Osteoblast (primary cell): ENCODE measurements at regions not wholly inside any gene's neighbourhood (a gene's known extent, or its start where the extent isn't known, plus 50 kb on each side); places are given as distances from the start of the nearest gene placed in this dataset.
A peak's percentile ranks its signal among the peaks of the same experiment; 100 is the strongest.

Experiments
- DNase-seq: peaks from one replicate; pipeline ENCODE4 v3.0.0; 2011; ENCODE audit warnings: low spot score, mixed read lengths; ENCODE audit not compliant: insufficient read length; ENCODE audit errors: missing footprints
- H2AFZ ChIP-seq: 2 replicates; pipeline ENCODE4 v1.6.0; 2011; ENCODE audit warnings: mild to moderate bottlenecking, low read length
- H3K27ac ChIP-seq: 2 replicates; pipeline ENCODE4 v1.5.1; 2011; ENCODE audit warnings: mild to moderate bottlenecking, low read depth, low read length, moderate library complexity
- H3K27me3 ChIP-seq: 2 replicates; pipeline ENCODE4 v1.6.0; 2012; ENCODE audit warnings: mild to moderate bottlenecking, control low read depth, inconsistent platforms, low read length, moderate library complexity; ENCODE audit not compliant: insufficient read depth
- H3K36me3 ChIP-seq: 2 replicates; pipeline ENCODE4 v1.5.1; 2011; ENCODE audit warnings: mild to moderate bottlenecking, low read length, control low read depth, moderate library complexity; ENCODE audit not compliant: insufficient read depth
- H3K4me1 ChIP-seq: 2 replicates; pipeline ENCODE4 v1.5.1; 2011; ENCODE audit warnings: mild to moderate bottlenecking, low read length, control low read depth, moderate library complexity; ENCODE audit not compliant: insufficient read depth
- H3K4me2 ChIP-seq: 2 replicates; pipeline ENCODE4 v1.6.0; 2011; ENCODE audit warnings: mild to moderate bottlenecking, low read length; ENCODE audit not compliant: insufficient read depth
- H3K4me3 ChIP-seq: fragments of 200-600 bp; sonication (generic); 3 replicates; pipeline ENCODE4 v1.5.1; 2012; ENCODE audit warnings: mild to moderate bottlenecking, low read length, inconsistent platforms; ENCODE audit not compliant: insufficient read depth
- H3K79me2 ChIP-seq: 2 replicates; pipeline ENCODE4 v1.6.0; 2012; ENCODE audit warnings: mild to moderate bottlenecking, low read length, control low read depth, inconsistent platforms; ENCODE audit not compliant: insufficient read depth
- H3K9me3 ChIP-seq: 2 replicates; pipeline ENCODE4 v1.5.1; 2011; ENCODE audit warnings: low read depth, low read length, control low read depth
- H4K20me1 ChIP-seq: 2 replicates; pipeline ENCODE4 v1.6.0; 2012; ENCODE audit warnings: mild to moderate bottlenecking, low read length, control low read depth; ENCODE audit not compliant: insufficient read depth
- TF ChIP-seq, protein P1 (sequence below): IDR thresholded peaks from 2 replicates; pipeline ENCODE4 v1.5.1; 2011; ENCODE audit warnings: mild to moderate bottlenecking, low read depth, low read length, moderate library complexity; ENCODE audit errors: extremely low read depth

DNA sequence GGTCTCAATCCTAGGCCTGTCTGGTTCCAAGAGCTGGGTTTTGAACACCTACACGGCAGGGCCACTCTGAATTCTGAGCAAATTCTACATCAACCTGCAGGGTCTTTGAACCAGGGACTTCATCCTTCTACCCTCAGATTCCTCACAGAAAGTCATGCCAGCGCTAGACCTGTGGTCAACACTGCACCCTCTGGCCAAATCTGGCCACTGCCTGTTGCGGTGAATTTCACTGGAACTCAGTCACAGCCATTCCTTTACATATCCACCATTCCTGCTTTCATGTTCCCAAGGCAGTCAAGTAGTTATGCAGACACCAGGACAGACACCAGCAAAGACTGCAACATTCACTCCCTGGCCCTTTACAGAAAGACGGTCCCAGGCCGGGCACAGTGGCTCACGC is 144.6 kb downstream of the C16orf95 start:
- Histone ChIP-seq H3K27me3 (no peaks in the 10 kb centered on the region), H3K27ac (no peak overlapping the region), H2AFZ (no peak overlapping the region), H3K4me1 (peaks cover 12% of the 10 kb centered on the region), H3K9me3 (no peaks in the 10 kb centered on the region), H3K79me2 (no peaks in the 10 kb centered on the region), H3K4me3 (no peak overlapping the region), H3K36me3 (no peaks in the 10 kb centered on the region), H3K4me2 (no peak overlapping the region), H4K20me1 (no peaks in the 10 kb centered on the region)
- peak; percentile 70 for DNase-seq
- TF ChIP-seq, protein P1, sequence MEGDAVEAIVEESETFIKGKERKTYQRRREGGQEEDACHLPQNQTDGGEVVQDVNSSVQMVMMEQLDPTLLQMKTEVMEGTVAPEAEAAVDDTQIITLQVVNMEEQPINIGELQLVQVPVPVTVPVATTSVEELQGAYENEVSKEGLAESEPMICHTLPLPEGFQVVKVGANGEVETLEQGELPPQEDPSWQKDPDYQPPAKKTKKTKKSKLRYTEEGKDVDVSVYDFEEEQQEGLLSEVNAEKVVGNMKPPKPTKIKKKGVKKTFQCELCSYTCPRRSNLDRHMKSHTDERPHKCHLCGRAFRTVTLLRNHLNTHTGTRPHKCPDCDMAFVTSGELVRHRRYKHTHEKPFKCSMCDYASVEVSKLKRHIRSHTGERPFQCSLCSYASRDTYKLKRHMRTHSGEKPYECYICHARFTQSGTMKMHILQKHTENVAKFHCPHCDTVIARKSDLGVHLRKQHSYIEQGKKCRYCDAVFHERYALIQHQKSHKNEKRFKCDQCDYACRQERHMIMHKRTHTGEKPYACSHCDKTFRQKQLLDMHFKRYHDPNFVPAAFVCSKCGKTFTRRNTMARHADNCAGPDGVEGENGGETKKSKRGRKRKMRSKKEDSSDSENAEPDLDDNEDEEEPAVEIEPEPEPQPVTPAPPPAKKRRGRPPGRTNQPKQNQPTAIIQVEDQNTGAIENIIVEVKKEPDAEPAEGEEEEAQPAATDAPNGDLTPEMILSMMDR, result peak; percentile 24

DNA sequence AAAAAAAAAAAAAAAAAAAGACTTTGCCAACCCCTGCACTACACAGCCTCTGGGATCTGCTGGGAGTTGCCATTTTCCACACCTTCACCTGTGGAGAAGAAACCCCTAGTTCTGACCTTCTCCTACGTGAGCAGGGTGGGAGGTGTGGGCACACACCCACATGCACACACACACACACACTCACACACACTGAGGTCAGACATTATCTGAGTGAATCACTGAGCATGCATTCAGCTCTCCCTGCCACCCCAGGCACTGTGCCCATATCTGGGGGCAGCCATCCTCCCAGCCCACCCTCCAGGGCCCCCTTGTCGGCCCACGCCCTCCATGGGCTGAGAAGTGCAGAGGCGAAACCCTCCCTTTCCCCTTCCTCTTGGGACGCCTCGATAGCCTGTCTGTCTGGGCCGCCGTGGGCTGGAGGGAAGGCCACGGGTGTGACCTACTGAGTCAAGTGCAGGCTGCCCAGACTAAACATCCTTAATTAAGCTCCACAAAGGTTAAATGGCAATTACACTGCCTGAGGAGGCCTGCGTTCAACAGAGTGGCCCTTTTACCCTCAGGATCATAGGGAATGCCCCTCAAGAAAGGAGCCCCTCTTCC is 143.8 kb downstream of the C16orf95 start:
- TF ChIP-seq, protein P1, result no peak
- Histone ChIP-seq H3K4me1 (peaks cover 16% of the 10 kb centered on the region), H3K27ac (no peak overlapping the region), H3K4me3 (no peak overlapping the region), H3K4me2 (peak overlapping the region; percentile 33), H3K79me2 (no peaks in the 10 kb centered on the region), H3K36me3 (no peaks in the 10 kb centered on the region), H3K9me3 (no peaks in the 10 kb centered on the region), H3K27me3 (no peaks in the 10 kb centered on the region), H4K20me1 (no peaks in the 10 kb centered on the region), H2AFZ (peak overlapping the region; percentile 65)
- DNase-seq, result peak; percentile 84

DNA sequence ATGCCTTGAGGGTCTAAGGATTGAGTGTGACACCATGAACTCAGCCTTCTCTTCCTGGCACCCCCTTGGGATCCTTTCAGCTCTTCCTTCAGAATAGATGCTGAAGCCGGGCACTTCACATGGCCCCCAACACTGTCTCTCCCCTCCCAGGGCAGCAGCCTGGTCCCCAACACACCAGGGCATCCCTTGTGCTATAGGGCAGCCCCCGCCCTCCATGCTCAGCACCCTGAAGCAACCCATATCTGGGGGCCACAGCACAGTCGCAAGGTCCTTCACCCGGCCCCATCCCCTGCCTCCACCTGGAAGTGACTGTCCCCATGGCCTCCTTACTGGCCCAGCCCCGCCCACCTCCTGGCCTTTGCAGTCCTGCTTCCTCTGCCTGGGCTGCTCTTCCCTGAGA is 143.1 kb downstream of the C16orf95 start:
- Histone ChIP-seq H3K9me3 (no peaks in the 10 kb centered on the region), H4K20me1 (no peaks in the 10 kb centered on the region), H3K4me3 (no peak overlapping the region), H3K4me1 (peaks cover 22% of the 10 kb centered on the region), H3K79me2 (no peaks in the 10 kb centered on the region), H3K27me3 (no peaks in the 10 kb centered on the region), H3K27ac (no peak overlapping the region), H2AFZ (no peak overlapping the region), H3K4me2 (no peak overlapping the region), H3K36me3 (no peaks in the 10 kb centered on the region)
- TF ChIP-seq, protein P1, result no peak
- DNase-seq, result no peak

DNA sequence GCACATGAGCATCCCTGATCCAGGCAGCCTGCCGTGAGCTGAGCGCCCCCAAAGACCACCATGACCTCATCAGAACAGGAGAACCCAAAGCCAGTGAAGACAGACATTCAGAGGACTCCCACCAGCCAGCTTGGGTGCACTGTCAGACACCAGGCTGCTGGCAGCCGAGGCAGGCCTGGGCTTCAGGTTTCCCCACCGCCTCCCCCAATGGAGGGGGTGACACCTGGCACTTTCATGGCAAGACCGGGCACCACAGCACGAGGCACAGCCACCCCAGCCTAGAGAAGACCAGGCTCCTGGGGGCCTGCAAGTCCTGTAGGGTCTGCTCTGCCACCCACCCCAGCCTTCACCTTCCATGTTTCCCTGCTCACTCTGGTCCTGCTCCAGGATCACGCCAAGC is 140.5 kb downstream of the C16orf95 start:
- Histone ChIP-seq H3K4me2 (no peak overlapping the region), H3K4me3 (no peak overlapping the region), H3K4me1 (peaks cover 34% of the 10 kb centered on the region), H2AFZ (no peak overlapping the region), H3K27ac (no peak overlapping the region), H3K36me3 (no peaks in the 10 kb centered on the region), H3K9me3 (no peaks in the 10 kb centered on the region), H4K20me1 (no peaks in the 10 kb centered on the region), H3K79me2 (no peaks in the 10 kb centered on the region), H3K27me3 (no peaks in the 10 kb centered on the region)
- TF ChIP-seq, protein P1, result no peak
- no peak for DNase-seq
